Stimulated activated CD4-positive, alpha-beta T cell treated with anti-CD3 and anti-CD28 coated beads, TNF-alpha, amount 100 ng/mL, for 24 hours (primary cell): ENCODE measurements at regions not wholly inside any gene's neighbourhood (a gene's known extent, or its start where the extent isn't known, plus 50 kb on each side); places are given as distances from the start of the nearest gene placed in this dataset.

ENCODE experiments used
- DNase-seq, 3 experiments: peaks; one replicate each; pipeline ENCODE4 v3.0.0-alpha.2; 2020; ENCODE audit warnings: low read depth in 3 of 3

GRCh38 chr9:81391457-81391825 is 297.9 kb downstream of the TLE1 start:
- DNase-seq: no peak

- DNase-seq: no peak
Measured at GRCh38 chr9:81390792-81391456, 298.4 kb downstream of the TLE1 start.

GRCh38 chr9:81389569-81389993 is 299.8 kb downstream of the TLE1 start:
- no peak for DNase-seq

GRCh38 chr9:81388831-81389230 is 300.5 kb downstream of the TLE1 start:
- DNase-seq: no peak

GRCh38 chr9:81387360-81388106 is 301.8 kb downstream of the TLE1 start:
- no peak for DNase-seq

- DNase-seq: no peak
Measured at GRCh38 chr9:81384911-81385310, 304.4 kb downstream of the TLE1 start.

GRCh38 chr9:81382281-81382680 is 307.1 kb downstream of the TLE1 start:
- no peak for DNase-seq

- DNase-seq: no peak
Measured at GRCh38 chr9:81381694-81382093, 307.7 kb downstream of the TLE1 start.

- no peak for DNase-seq
Measured at GRCh38 chr9:81380504-81381359, 308.6 kb downstream of the TLE1 start.

GRCh38 chr9:81379655-81380054 is 309.7 kb downstream of the TLE1 start:
- no peak for DNase-seq

GRCh38 chr9:81377921-81378320 is 311.4 kb downstream of the TLE1 start:
- DNase-seq: no peak

GRCh38 chr9:81377320-81377719 is 312.0 kb downstream of the TLE1 start:
- no peak for DNase-seq

- DNase-seq: no peak
Measured at GRCh38 chr9:81375187-81376100, 313.9 kb downstream of the TLE1 start.

GRCh38 chr9:81374459-81375186 is 314.7 kb downstream of the TLE1 start:
- DNase-seq: no peak

GRCh38 chr9:81373294-81373693 is 316.1 kb downstream of the TLE1 start:
- DNase-seq: no peak

- no peak for DNase-seq
Measured at GRCh38 chr9:81372628-81373191, 316.6 kb downstream of the TLE1 start.

GRCh38 chr9:81371824-81372223 is 317.5 kb downstream of the TLE1 start:
- DNase-seq: no peak

GRCh38 chr9:81370650-81371049 is 318.7 kb downstream of the TLE1 start:
- DNase-seq: no peak

- no peak for DNase-seq
Measured at GRCh38 chr9:81370096-81370495, 319.3 kb downstream of the TLE1 start.

GRCh38 chr9:81369121-81369520 is 320.2 kb downstream of the TLE1 start:
- DNase-seq: no peak
